GM18519 (cell line): ENCODE measurements at regions not wholly inside any gene's neighbourhood (a gene's known extent, or its start where the extent isn't known, plus 50 kb on each side); places are given as distances from the start of the nearest gene placed in this dataset.
"Not testable (repeated sequence)": the region's sequence is repeated elsewhere in the genome, so short reads cannot be mapped to it uniquely, and the experiment has no call there.

Experiments
- ATAC-seq: cut with Tn5 transposase; IDR thresholded peaks from one replicate; pipeline ENCODE4 v1.9.1; 2021; ENCODE audit warnings: mild to moderate bottlenecking, moderate library complexity; ENCODE audit not compliant: unreplicated experiment, low FRiP score

DNA sequence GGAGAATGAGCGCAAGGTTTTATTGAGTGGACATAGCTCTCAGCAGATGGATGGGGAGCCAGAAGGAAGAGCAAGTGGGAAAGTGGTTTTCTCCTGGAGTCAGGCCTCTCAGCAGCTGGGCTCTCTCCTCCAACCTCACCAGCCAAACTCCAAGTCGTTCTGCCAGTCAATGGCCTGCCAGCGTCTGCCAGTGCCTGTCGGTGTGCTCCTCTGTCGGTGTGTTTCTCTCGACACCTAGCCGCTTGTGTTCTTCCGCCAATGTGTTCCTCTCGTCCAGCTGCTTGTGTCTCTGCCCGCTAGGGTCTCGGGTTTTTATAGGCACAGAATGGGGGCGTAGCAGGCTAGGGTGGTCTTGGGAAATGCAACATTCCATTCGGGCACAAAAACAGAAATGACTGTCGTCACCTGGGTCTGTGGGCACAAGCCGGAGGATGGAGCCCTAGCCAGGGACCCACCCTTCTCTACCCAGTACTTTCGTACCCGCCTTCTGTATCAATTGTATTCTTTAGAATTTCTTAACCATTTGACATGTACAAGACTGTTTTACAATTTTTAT lies 1365.4 kb downstream of the FSCB start:
- no peak for ATAC-seq

DNA sequence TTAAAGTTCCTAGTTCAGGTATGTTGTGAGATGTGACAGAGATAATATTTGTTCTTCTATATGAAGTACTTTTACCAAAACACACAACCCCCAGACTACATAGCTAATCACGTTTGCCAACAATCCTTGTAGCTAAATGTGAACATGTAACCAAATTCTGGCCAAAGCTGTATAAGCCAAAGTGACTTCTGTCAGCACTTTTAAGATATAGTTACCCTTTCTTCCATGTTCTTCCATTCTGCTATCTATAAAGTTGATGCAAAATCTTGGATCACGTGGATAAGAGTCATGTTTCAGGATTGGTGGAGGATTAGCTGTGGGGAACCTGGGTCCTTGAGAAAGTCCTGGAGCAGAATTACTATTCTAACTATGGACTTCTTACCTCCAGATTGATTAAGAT lies 1366.6 kb downstream of the FSCB start:
- ATAC-seq, result no peak

DNA sequence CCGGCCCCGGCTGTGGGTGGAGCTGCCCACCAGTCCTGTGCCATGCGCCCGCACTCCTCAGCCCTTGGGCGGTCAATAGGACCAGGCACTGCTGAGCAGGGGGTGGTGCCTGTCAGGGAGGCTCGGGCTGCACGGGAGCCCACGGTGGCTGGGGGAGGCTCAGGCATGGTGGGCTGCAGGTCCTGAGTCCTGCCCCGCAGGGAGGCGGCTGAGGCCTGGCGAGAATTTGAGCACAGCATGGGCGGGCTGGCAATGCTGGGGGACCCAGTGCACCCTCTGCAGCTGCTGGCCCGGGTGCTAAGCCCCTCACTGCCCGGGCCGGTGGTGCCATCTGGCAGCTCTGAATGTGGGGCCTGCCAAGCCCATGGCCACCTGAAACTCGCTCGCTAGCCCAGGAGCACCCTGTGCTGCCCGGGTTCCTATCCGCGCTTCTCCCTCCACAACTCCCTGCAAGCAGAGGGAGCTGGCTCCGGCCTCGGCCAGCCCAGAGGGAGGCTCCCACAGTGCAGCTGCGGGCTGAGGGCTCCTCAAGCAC lies 1371.1 kb downstream of the FSCB start:
- no peak for ATAC-seq

DNA sequence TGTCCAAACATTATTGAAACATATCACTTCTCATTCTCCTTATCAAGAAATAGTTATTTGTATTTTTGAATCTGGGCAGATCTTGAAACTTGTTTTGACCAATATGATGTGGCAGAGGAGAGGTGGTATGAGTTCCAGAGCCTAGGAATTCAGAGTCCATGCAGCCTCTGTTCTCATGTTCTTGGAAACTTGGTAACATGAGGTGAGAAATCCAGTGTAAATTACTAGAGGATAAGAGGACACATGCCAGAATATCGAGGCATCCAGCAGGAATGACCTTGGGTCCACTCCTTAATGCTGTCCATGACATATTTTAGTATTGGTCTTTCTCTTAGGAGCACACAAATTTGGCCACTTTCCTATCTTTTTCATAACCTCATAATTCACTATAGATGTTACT lies 1374.6 kb downstream of the FSCB start:
- ATAC-seq, result no peak

DNA sequence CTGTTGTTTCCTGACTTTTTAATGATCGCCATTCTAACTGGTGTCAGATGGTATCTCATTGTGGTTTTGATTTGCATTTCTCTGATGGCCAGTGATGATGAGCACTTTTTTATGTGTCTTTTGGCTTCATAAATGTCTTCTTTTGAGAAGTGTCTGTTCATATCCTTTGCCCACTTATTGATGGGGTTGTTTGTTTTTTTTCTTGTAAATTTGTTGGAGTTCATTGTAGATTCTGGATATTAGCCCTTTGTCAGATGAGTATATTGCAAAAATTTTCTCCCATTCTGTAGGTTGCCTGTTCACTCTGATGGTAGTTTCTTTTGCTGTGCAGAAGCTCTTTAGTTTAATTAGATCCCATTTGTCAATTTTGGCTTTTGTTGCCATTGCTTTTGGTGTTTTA lies 1378.7 kb downstream of the FSCB start:
- not testable (repeated sequence) for ATAC-seq

DNA sequence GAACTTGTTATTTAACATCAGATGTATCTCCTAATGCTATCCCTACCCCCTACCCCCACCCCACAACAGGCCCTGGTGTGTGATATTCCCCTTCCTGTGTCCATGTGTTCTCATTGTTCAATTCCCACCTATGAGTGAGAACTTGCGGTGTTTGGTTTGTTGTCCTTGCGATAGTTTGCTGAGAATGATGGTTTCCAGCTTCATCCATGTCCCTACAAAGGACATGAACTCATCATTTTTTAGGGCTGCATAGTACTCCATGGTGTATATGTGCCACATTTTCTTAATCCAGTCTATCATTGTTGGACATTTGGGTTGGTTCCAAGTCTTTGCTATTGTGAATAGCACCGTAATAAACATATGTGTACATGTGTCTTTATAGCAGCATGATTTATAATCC lies 1379.2 kb downstream of the FSCB start:
- ATAC-seq, result not testable (repeated sequence)

DNA sequence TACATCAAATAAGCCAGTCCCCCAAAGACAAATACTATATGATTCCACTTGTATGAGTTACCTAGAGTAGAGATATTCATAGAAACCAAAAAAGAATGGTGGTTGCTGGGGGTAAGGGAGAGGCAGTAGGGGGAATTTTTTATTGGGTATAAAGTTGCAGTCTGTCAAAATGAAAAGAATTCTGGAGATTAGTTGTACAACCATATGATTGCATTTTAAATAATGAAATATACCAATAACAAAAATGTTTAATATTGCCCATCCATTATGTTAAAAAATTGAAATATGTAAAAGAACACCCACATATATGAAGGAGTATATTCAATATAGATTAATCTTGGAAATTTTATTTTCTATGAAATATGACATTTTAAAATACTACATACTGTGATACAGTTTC lies 1383.5 kb downstream of the FSCB start:
- no peak for ATAC-seq

DNA sequence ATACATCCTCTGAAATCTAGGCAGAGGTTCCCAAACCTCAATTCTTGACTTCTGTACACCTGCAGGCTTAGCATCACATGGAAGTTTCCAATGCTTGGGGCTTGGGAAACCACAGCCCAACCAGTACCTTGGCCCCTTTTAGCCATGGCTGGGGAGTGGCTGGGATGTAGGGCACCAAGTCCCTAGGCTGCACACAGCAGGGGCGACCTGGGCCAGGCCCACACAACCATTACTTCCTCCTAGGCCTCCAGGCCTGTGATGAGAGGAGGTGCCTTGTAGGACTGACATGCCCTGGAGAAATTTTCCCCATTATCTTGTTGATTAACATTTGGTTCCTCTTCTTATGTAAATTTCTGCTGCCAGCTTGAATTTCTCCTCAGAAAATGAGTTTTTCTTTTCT lies 1387.4 kb downstream of the FSCB start:
- no peak for ATAC-seq

DNA sequence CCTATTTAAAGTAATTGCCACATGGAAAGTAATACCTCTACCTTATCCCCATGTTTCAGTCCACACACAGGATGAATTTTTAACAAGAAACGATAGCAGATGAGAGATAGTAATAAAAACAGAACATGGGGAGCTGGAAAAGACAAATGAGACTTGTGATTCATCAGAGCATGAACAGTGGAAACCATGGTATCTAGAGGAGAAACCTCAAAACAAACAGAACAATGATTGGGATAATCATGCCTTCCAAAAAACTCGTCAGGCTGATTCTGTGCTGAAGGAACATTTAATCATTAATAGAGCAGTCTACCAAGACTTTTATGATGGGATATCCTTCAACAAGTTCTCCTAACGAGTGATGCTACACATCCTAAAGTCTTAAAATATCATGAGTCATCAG lies 1390.7 kb downstream of the FSCB start:
- no peak for ATAC-seq

DNA sequence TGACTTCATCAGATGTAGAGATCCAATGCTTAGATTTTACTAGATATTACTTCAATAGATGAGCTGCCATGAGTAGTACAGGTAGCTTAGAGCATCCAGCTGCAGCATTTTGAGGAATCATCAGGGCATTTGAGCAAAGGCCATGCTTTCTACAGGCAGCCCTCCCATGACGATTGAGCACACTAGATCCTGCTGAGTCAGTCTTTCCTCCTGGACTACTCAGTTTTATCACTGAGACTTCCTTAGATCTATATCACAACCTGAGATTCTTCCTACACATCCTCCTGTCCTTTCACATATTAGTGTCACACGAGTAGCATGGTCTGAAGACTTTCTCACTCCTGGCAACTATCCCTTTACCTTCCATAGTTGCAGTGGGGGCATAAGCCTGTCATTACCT lies 1401.8 kb downstream of the FSCB start:
- no peak for ATAC-seq

DNA sequence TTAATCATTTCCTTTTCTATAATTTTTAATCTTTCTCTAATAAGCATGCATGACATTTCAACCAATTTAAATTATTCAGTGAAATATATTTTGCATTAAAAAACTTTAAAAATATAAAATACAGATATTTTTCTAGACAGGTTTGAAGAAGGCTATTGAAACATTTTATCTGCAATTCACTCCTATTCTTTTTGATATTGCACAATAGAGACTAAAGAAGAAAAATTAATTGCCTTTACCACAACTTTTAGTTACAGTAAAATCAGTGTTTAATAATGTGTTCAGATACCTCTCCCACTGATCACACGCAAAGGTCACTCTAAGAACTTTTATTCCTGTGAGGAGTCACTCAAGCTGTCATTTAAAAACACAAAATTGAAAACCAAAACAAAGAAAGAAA lies 1416.7 kb downstream of the FSCB start:
- ATAC-seq, result no peak

DNA sequence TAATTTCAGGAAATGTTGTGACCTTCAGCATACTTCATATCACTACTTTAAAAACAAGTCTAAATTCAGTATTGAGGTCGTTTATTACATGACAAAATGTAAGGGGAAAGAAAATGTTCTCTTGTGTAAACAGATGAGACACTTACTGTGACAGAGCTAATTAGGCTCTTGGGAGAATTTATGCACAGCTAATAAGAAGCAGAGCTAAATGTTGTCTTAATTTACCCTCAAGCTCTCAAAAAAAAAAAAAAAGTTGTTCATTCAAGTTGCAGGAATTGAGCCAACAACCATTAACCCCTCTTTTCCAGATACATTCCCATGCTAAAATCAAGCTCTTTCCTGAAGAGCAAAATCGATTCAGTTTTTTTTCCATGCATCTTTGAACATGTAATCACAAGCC lies 1419.4 kb downstream of the FSCB start:
- ATAC-seq, result no peak

DNA sequence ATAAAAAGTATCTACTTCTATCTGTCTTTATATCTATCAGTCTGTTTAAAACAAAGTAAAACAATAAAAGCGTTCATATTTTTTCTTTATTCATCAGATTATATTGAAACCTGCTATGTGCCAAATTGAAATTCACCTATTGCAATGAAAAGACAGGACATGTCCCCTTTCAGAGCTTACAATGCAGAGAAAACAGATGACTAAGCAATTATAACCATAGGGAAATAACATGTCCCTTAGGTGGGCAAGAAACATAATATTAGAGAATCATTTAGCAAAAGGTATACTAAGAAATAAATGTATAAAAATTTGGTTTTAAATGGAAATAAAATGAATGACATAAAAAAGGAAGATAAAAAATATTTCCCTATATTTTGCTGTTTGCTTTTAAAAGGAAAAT lies 1421.3 kb downstream of the FSCB start:
- ATAC-seq, result no peak

DNA sequence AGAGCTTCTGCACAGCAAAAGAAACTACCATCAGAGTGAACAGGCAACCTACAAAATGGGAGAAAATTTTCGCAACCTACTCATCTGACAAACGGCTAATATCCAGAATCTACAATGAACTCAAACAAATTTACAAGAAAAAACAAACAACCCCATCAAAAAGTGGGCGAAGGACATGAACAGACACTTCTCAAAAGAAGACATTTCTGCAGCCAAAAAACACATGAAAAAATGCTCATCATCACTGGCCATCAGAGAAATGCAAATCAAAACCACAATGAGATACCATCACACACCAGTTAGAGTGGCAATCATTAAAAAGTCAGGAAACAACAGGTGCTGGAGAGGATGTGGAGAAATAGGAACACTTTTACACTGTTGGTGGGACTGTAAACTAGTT lies 1439.7 kb downstream of the FSCB start:
- not testable (repeated sequence) for ATAC-seq

DNA sequence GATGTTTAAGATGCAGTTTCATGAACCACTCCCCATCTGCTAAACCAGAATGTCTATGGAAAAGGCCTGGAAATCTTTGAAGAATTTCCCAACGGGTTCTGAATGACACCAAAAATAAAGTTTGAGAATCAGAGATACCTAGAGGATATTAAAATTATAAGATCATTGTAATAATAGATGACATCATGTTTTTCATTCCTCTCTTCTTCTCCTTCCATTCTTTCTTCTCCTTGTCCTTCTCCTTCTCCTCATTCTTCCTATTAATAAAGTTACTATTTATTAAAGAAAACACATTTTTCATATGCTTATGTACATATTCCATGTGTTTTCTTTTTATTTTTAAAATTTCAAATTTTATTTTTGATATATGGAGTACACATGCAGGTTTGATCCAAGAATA lies 1449.4 kb downstream of the LRFN5 start:
- no peak for ATAC-seq

DNA sequence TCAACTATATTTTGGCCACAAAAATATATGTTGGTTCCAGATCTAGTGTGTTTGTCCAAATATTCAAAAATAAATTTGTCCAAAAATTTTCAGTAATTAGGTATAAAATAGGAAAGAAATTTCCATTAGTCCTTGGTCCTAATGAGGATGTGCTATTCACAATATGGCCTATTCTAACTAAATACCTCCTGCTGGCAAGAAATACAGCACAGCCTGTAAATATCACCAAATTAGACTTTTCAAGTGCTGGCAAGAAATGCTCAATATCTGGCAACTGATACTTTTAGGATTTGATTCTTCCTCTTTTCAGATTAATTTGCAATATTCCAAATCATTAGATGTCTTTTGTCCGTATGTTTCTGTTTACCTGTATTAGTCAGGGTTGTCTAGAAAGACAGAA lies 1446.2 kb downstream of the LRFN5 start:
- ATAC-seq, result no peak

DNA sequence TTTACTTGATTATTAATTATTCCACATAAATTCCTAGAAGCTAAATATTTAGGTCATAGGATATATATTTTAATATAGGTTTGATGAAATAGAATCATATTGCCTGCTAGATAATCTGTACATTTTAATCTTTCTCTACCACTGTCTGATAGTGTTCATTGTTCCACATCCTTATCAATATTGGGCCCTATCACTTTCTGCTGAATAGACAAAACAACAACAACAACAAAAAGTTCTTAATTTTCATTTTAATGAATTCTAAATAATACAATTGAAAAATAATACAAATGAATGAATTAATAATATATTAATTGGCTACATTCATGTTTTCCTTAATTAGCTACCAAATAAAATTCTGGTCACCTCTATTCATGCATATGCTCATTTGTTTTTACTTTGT lies 1437.2 kb downstream of the LRFN5 start:
- ATAC-seq, result no peak

DNA sequence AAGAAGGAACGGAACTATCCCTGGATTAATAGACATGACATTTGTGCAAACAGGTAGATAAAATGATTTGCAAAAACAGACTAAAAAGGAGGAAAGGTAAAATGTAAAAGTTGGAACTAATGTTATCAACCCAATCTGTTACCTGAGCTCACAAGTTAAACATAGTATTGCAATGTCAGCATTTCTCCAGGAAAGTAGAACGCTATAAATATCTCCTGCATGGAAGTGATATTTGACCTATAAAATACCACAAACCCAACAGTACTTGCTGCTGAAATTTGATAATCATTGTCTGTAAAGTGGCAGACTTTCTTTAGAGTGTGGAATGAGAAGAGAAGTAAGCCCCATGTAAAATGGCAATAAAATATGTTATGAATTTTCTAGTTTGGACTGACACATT lies 1435.7 kb downstream of the LRFN5 start:
- ATAC-seq, result no peak

DNA sequence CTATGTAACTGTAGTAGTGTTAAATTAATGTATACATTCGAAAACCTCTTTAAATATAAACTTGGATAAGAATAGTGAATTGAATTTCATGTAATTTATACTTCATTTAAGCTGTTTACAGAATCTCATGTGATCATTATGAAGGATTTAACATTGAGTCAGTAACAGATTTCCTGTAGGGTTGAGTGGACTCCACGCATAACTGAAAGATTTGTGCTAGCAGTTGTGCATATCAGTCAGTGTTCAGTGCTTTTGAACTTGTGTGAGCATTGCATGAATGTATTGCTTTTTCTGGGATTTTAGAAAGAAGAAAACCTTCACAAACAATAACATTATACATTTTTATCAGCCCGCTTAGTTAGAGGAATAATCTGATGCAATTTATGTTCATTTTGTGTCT lies 1435.3 kb downstream of the LRFN5 start:
- no peak for ATAC-seq

DNA sequence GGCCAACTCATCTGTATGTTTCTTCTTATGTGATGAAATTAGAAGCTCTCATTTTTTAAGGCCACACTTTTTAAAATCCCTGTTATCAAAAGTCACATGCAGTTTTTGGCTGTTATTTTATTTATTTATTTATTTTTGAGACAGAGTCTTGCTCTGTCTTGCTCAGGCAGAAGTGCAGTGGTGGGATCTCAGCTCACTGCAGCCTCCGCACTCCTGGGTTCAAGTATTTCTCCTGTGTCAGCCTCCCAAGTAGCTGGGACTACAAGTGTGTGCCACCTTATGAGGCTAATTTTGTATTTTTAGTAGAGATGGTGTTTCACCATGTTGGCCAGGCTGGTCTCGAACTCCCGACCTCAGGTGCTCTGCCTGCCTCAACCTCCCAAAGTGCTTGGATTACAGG lies 1434.5 kb downstream of the LRFN5 start:
- ATAC-seq, result no peak

DNA sequence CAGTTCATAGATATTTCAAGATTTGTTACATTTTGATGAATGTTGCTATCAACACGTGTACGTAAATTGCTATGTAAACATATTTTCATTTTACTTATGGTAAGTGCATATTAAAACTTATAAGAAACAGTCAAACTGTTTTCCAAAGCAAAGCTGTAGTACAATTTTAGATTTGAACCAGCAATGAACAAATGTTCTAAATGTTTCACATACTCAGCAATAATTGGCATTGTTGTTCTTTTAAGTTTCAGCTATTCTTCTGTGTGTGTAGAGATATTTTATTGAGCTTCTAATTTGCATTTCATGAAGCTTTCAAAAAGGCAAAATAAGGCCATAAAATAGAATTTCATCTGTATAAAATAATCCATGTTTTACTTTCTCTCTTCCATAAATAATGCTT lies 1433.2 kb downstream of the LRFN5 start:
- no peak for ATAC-seq

DNA sequence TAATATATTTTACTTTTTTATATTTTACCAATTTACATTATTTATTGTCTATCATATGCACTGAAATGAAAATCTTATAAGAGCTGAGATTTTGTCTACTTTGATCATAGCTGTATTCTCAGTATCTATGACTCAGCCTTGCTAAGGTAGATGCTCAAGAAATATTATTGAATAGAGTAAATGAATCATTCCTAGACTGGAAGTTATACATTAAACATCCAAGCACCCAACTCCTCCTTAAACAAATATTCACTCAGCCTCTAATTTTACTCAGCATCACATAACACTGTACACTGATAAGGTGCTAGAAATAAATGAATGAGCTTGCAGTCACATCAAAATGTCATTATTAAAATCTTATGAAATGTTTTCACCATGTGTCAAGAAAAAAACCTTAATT lies 1424.9 kb downstream of the LRFN5 start:
- ATAC-seq, result no peak
